Activated T-cell treated with anti-CD3 and anti-CD28 coated beads, Interleukin-2, amount 50 U/mL, for 1 hour (primary cell): ENCODE measurements at regions not wholly inside any gene's neighbourhood (a gene's known extent, or its start where the extent isn't known, plus 50 kb on each side); places are given as distances from the start of the nearest gene placed in this dataset.
"Not testable (repeated sequence)": the region's sequence is repeated elsewhere in the genome, so short reads cannot be mapped to it uniquely, and the experiment has no call there.

Experiments used
- DNase-seq: peaks from one replicate; pipeline ENCODE4 v3.0.0-alpha.2; 2020

DNA sequence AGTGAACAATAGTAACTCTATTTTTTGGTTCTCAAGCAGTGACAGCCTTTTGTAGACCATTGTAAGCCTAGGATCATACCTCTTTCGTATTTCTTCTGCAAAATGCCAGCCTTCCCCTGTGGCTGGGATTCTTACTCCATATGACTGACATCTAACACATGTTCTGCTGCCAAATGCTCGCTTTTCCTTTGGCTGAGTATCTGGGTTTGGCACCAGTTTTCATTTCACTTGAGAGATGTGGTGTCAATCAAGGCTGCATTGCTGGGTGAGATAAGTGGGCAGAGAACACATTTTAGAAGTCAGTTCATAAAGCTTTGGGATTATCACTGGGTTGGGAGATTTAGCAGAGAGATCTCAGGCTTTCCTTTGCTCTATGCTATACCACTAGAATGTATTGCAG lies 514.7 kb upstream of the SGO1 start:
- no peak for DNase-seq

DNA sequence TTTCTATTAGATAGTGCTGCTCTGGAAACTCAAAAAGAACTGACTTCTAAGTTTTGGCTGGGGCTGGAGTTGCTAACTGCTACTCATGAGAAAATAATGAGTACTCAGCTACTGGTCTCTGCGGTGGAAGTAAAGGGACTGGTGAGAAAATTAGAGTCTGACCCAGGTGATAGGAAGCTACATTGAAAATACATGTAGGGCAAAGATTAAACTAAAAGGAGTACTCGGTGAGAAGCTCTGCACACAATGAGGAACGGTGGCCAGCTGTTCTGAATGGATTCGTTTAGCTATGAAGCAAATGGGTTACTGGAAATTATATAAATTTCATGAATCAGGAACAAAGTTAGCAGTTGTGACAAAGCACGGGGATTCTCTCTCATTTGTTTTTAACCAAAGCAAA lies 512.9 kb upstream of the SGO1 start:
- no peak for DNase-seq

DNA sequence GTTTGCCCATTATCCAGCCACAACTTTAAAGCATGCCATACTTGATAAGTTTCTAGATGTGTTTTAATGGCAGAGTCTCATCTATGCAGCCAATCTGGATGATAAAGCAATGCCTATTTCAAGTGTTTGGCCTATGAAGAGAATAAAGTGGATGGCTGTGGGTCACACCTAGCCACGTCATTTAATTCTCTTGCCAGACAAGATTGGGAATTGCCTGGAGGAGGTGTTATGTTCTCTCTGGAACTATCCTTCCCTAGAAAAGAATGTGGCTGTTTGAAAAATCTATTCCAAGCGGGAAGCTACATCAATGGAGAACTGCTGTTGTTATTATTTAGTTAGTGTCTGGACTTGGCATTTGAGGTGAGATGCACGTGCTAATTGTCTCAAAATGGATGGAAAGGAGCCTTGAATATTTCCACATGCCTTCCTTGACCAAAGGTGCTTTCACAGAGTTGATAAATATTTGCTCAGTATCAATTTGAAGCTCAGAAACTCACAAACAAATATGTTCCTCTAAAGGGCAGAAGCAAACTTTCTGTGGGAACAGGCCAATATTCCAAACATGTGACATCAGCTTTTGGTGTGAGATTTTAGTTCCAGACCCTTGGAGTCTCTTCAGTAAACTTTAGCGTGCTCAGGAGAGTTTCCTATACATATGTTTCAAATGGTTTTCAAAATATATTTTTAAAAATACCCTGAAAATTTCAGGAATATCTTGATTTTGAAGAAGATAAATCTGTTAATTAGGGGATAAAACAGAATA lies 510.6 kb upstream of the SGO1 start:
- no peak for DNase-seq

DNA sequence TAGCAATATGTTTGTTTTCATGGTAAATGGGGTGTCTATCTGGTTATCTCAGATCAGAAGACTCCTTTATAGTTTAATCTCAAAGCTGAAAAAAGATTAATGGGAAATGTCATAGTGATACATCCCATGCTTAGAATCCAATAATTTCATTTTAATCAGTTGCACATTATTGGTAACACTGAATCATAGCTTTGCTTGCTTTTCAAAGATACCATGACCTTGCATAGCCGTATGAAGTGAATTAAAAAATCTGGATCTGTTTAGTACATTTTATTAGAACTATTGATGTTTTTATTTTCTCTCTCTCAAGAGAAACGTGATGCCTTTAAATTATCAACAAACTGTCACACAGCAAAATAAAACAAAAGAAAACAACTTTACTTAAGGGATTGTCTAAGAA lies 506.7 kb upstream of the SGO1 start:
- no peak for DNase-seq

DNA sequence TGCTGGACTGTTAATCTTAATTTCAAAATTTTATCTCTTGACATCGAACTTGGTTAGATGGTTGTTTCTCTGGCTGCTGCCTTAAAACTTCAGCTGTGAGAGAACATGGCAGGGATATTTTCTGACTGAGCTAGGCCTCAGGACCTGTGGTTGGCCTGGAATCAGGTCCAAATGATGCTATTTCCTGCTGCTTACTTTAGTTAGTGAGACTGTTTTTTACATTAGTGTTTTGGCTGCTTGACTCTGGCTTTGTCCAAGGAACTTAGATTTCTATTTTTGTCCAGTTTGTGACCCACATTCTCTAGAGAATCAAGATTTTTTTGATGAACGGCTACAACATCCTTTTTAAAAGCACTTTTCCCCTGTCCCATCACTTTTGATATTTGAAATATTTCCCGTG lies 497.9 kb upstream of the SGO1 start:
- DNase-seq, result no peak

DNA sequence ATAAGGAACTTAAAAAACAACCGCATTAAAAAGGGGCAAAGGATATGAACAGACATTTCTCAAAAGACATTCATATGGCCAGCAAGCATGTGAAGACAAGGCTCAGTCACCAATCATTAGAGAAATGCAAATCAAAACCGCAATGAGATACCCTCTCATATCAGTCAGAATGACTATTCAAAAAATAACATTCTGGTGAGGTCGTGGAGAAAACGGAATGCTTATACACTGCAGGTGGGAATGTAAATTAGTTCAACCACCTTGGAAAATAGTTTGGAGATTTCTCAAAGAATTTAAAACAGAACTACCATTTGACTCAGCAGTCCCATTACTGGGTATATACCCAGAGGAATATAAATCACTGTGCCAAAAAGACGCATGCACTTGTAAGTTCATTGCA lies 496.6 kb upstream of the SGO1 start:
- DNase-seq, result no peak

DNA sequence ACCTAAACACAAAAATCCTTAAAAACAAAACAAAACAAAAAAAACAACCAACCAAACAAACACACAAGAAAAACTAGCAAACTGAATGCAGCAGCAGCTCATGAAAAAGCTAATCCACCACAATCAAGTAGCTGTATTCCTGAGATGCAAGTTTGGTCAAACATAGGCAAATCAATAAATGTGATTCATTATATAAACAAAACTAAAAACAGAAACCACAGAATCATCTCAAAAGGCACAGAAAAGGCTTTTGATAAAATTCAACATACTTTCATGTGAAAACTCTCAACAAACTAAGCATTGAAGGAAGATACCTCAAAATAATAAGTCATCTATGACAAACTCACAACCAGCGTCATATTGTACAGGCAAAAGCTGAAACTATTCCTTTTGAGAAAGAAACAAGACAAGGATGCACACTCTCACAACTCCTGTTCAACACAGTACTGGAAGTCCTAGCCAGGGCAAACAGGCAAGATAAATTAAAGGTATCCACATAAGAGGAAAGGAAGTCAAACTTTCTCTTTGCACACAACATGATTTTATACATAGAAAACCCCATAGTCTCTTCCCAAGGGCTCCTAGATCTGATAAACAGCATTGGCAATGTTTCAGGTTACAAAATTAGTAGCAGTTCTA lies 495.1 kb upstream of the SGO1 start:
- no peak for DNase-seq

DNA sequence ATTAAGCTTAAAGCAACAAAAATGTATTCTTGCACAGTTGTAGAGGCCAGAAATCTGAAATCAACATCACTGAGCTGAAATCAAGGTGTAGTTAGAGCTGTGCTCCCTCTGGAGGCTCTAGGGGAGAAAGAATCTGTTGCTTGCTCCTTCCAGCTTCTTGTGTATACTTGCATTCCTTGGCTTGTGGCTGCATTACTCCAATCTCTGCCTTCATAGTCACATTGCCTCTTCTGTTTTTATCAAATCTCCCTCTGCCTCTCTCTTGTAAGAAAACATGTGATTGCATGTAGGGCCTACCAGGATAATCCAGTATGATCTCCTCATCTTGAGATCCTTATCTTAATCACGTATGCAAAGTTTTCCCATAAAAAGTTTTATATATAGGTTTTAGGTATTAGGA lies 487.9 kb upstream of the SGO1 start:
- no peak for DNase-seq

DNA sequence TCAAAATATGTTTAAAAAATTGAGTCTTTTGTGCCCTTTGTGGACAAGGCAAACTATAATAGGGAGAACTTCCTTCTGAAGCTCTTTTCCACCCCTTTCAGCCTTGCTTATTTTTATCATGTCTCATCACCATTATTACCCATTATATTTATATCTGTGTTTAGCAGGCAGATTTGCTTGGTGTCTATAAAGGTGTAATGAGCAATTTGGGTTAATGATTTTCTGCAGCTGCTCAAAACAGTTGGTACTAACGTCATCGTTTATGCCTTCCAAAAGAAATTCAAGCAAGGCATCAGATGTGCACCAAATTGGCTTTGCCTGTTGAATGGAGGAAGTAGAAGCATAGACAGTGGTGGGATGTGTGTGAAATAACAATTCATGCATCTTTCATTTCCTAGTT lies 483.7 kb upstream of the SGO1 start:
- DNase-seq, result no peak

DNA sequence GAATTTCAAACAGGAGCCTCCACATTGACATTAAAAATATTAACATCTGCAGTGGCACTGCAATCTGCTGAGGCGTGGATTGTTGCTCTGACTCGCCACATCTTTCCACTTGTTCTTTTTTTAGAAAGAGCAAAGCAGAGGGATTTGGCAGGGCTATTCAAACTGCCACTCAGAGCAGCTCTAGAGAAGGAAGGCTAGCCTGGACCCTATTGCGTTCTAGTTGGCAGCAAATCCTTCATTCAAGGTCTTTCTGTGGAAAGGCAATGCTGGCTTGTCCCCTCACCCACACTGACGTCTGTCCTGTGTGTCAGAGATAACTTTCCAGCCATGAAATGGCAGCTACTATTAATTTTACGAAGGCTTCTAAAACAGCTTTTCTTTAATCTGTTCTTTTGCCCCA lies 483.2 kb upstream of the SGO1 start:
- no peak for DNase-seq

DNA sequence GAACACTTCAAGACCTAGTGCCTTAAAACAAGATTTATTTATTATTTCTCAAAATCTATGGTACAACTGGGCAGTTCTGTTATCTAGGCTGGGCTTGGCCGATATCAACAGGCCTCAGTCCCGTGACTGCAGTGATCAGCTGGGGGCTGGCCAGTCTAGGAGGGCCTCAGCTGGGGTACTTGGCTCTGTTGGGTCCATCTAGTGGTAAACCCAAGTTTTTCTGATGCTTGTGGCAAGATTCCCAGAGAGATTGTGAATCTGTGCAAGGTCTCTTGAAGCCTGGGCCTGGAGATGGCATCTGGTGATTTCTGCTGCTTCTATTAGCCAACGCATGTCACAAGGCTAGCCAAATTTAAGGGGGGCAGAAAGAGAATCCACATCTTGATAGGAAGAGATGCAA lies 482.4 kb upstream of the SGO1 start:
- DNase-seq, result no peak

DNA sequence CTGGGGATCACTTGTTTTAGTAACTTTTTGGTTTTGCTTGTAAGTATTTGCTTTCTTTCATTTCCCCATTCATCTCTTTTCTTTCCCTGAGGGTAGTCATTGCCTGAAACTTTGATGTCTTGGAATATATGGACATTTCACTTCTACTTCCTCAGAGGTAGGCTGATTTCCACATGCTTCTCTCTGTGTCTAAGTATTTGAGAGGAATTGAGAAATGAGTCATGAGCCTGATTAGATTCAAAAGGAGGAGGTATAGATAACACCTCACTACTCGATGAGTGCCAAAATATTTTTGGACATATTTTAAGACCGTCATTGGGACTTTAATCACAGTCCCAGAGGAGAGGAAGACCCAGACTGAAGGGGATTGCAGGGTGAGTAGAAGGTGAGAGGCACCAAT lies 480.1 kb upstream of the SGO1 start:
- DNase-seq, result no peak

DNA sequence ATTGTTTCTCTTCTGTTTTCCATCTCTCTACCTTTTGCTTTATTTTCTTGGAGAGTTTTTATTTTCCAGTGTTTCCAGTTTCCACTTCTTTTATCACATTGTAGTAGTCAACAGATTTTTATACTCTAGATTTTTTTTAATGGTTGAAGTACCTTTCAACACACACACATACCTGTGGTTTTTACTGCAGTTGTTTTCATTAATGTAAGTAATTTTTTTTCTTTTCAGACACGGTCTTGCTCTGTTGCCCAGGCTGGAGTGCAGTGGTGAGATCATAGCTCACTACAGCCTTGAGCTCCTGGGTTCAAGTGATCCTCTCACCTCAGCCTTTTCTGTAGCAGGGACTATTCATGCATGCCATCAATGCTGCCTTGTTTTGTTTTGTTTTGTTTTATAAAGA lies 472.5 kb upstream of the SGO1 start:
- no peak for DNase-seq

DNA sequence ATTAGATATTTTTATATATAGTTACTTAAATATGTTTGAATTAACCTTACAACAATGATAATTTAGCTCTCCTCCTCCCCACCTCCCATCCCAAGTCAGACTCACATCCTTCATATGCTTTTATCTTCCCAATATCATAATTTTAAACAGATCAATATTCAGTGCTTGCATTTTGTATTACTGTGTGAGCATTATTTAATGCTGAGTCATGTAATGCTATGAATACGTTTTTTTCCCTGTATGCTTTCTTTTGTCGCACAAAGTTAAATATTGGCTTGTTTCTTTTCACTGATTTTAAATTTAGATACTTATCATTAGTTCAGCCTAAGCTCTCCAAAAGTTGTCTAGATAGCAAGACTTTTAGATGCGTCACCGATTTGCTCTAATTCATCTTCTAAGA lies 471.6 kb upstream of the SGO1 start:
- no peak for DNase-seq

DNA sequence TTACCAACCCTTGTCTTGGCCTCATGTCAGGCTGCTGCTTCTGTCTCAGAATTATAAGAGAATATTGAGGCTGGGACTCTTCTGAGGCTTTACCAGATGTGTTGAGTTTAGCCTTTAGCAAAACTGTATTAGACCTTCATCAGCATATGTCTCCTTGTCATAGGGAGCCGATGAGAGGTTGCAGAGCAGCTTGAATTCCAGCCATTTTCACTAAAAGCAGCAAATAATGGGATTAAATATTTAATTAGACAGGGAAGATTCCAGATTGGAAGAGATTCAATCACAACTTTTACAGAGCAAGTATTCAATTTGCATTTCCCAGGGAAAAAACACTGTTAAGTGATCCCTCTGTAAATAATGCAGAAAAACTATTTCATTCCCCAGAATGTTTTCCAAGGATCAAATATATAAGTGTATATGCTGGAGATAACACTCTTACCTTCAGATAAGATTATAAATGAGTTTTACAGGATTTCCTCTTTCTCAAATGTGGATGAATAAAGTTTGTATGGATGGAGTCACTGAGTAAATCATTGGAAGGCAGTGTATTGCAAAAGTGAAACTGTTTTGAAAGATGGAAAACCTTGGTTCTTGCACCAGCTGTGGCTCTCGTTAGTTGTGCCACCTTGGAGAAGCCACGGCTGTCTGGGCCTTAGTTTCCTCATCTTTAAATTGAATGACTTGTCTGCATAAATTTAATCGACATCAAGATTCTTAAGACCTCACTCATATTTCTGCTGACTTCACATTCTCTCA lies 466.4 kb upstream of the SGO1 start:
- DNase-seq, result no peak

DNA sequence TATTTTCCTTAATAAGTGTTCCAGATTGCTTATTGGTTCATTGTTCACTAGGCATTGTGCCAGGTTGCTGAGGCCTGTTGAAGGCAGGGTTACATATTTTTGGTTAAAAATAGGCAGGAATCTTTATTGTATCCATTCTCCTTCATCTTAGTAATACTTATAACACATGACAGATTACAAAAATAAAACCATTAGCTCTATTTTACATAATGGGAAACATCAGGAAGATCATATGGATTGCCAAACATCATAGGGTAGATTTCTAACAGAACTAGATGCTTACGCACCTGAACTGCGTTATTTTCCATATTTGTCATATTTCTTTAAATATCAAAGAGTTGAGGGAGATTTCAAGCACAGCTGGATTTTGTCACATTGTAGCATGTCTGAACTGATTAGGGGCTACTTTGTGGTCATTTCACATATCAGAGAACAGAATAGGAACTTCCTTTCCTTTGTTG lies 462.9 kb upstream of the SGO1 start:
- no peak for DNase-seq

DNA sequence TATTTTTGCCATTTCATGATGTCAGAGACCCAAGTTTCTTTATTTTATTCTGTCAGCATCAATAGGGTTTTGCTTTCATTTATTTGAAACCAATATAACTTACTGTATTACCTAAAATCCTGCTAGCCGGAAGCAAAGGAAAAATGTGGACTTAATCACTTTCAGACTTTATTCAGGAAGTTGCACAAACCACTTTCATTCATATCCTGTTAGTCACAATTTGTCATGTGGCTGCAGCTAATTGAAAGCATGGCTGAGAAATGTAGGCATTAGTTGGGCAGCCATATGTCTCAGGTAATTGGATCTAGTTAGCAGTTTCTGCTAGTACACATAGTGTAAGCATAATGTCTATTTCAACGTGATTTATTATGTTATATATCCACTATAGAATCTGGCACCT lies 462.3 kb upstream of the SGO1 start:
- no peak for DNase-seq

DNA sequence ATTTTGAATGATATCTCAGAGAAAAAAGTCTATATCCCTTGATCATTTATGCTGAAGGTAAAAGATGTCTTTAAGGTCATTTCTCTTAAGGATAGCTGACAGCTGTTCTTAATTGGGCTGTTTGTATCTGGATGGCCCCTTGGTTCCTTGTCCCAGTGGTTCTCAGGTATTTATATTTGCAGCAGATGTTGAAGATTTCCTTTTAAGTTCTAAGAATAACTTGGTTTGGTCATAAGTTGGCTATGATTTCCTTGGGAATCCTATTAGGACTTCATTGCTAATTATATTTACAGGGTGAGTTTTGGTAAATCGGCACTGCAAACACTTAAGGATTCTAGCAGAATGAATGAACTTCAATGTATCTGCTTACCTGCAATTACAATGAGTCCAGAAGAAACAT lies 460.4 kb upstream of the SGO1 start:
- DNase-seq, result no peak

DNA sequence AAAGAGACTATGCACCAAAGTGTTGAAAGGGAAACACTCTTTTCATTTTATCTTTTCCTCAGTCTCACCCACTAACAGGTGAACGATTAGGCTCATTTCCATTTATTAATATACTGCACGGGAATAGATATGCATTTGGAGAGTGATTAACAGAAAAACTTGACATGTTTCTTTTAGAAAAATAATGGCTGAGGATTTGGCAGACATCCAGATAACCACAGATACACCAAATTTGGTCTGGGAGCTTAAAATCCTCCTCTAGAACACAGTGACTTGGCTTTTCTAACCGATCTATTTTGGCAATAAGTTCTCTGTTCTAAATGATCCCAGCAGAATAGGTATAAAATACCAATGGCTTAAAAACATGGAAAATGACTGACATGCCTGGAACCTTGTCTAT lies 459.3 kb upstream of the SGO1 start:
- DNase-seq, result no peak

DNA sequence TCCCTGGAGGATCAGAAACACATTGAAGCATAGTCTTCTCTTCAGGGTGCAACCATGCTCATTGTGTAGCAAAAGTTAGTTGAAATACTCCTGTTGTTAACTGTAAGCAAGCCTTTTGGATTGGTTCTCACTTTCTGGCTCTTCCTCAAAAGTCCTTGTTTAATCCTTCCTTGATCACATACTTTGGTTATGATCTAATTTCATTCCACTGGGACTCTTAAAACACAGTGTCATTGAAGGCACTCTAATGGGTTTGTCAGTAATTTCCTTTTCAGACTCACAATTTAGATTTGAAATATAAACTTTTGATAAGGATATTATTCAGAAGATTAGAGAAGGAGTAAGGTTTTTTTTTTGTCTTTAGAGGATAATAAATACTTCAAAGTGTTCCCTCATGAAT lies 451.7 kb upstream of the SGO1 start:
- DNase-seq, result no peak

DNA sequence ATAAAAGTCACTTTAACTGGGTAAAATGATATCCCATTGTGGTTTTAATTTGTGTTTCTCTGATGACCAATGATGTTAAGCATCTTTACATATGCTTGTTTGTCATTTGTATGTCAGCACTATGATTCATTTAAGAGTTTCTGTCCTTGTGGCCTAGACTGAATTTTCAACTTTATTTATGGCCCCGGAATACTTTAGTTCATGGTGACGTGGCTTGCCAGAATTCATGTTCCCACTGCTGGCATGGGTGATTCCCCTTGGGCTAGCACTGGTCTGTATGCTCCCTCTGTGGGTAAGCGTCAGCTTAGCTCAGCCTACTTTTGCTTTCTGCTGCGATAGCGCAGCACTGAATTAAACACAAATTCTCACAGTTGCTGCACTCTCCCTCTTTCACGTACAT lies 436.3 kb upstream of the SGO1 start:
- DNase-seq, result no peak

DNA sequence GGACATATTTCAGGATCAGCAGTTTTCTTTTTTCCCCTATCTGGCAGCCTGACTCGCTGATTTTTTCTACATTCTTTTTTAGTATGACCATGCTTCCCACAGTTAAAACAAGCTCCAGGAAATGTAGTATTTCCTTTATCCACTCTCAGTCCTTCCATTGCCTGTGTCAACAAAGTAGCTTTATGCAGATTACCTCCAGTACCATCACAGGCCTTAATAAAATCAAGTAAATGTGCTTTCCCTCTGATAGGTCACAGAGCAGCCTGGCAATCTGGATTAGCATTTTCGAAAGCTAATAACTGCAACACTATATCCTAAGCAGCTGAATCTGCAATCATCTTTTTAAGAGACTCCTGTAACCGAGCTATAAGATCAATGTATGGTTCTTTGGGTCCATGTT lies 432.6 kb upstream of the SGO1 start:
- DNase-seq, result not testable (repeated sequence)

DNA sequence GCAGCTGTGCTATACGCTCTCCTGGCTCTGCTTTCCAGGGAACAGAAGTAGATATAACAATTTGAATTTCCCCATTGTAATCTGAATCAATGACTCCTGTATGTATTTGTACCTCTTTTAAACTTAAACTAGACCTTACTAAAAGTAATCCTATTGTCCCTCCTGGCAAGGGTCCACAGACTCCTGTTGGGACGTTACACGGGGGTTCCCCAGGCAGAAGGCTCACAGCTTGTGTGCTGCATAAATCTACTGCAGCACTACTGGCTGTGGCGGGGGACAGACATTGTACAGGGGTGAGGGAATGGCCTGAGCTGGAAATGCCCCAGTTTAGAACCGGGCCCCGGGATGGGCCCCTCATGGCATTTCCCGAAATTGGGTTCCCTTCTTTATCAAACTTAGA lies 432.2 kb upstream of the SGO1 start:
- DNase-seq, result not testable (repeated sequence)

DNA sequence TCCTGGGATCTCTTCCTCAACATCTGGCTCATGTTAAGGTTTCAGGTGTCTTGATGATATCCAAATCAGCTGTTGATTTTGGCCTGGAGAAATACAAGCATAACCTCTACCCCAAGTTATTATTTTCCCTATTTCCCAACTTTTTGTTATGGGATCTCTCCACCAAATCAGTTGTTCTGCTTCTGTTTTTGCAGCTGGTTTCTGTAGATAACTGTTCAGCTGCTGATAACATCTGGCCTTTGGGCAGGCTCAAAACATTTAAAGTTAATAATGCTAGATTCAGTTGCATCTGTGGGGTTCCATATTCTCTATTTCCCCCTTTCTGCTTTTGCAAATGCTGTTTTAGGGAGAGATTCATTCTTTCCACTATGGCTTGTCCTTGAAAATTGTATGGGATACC lies 430.0 kb upstream of the SGO1 start:
- DNase-seq, result not testable (repeated sequence)
